A549 (cell line): ENCODE measurements at regions not wholly inside any gene's neighbourhood (a gene's known extent, or its start where the extent isn't known, plus 50 kb on each side); places are given as distances from the start of the nearest gene placed in this dataset.

Experiments used
- CHD2 ChIP-seq: fragments of 150-350 bp; IDR thresholded peaks from 2 replicates; pipeline ENCODE4 v1.6.1; 2014; ENCODE audit warnings: low read length; ENCODE audit not compliant: partially characterized antibody
- EHMT2 ChIP-seq: fragments of 200-600 bp; sonication (generic); IDR thresholded peaks from 2 replicates; pipeline ENCODE4 v1.6.1; 2016; ENCODE audit warnings: antibody characterized with exemption, low read depth, mild to moderate bottlenecking, moderate library complexity
- EP300 ChIP-seq, 2 experiments: fragments of >200 bp; sonication (Bioruptor Twin); formaldehyde crosslinking; IDR thresholded peaks; 2 replicates in 1 of 2; 3 replicates in 1 of 2; pipeline ENCODE4 v1.6.1; 2016 to 2017
- KDM1A ChIP-seq: fragments of 200-600 bp; sonication (generic); IDR thresholded peaks from 2 replicates; pipeline ENCODE4 v1.6.1; 2016; ENCODE audit warnings: low read depth, mild to moderate bottlenecking
- MYC ChIP-seq: IDR thresholded peaks from 2 replicates; pipeline ENCODE4 v1.6.1; 2012; ENCODE audit warnings: mild to moderate bottlenecking, inconsistent platforms, low read length, improper control_type of control experiment, borderline replicate concordance
- PHF8 ChIP-seq: fragments of 200-600 bp; sonication (generic); IDR thresholded peaks from 2 replicates; pipeline ENCODE4 v1.6.1; 2016; ENCODE audit warnings: low read depth, mild to moderate bottlenecking, antibody characterized with exemption, moderate library complexity, borderline replicate concordance
- RAD21 ChIP-seq, 2 experiments: fragments of >200 bp in 1 of 2; sonication (Bioruptor Twin) in 1 of 2; formaldehyde crosslinking in 1 of 2; IDR thresholded peaks in 1 of 2; conservative IDR thresholded peaks in 1 of 2; 2 replicates in 1 of 2; 3 replicates in 1 of 2; pipeline ENCODE4 v1.6.1; 2012 to 2018; ENCODE audit warnings: inconsistent platforms in 1 of 2
- TF ChIP-seq, protein P1 (sequence below): fragments of >200 bp; sonication (Bioruptor Twin); formaldehyde crosslinking; IDR thresholded peaks from 3 replicates; pipeline ENCODE4 v1.5.1; 2016

DNA sequence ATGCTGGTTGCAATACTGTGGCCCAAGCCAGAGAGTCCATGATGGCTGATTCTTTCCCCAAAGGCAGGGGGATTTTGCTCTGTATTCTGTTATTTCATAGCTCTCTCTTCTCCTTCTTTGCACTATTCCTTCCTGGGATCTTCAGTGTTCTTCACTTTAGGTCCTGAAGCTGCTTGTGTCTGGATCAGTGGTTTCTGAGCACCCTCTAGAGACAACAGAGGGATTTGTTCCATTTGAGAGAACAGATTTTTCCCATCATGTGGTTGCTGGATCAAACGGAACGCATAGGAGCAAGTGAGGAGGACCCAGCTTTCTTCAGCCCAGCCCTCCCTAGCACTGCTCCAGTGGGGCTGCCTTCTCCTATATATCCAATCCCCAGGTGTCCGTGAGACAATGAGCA is 68.7 kb upstream of the SYN3 start:
- TF ChIP-seq, protein P1, sequence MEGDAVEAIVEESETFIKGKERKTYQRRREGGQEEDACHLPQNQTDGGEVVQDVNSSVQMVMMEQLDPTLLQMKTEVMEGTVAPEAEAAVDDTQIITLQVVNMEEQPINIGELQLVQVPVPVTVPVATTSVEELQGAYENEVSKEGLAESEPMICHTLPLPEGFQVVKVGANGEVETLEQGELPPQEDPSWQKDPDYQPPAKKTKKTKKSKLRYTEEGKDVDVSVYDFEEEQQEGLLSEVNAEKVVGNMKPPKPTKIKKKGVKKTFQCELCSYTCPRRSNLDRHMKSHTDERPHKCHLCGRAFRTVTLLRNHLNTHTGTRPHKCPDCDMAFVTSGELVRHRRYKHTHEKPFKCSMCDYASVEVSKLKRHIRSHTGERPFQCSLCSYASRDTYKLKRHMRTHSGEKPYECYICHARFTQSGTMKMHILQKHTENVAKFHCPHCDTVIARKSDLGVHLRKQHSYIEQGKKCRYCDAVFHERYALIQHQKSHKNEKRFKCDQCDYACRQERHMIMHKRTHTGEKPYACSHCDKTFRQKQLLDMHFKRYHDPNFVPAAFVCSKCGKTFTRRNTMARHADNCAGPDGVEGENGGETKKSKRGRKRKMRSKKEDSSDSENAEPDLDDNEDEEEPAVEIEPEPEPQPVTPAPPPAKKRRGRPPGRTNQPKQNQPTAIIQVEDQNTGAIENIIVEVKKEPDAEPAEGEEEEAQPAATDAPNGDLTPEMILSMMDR, result peak; percentile 24; the same call in 1 of the 3 replicates
- TF ChIP-seq EHMT2 (no peak), MYC (no peak), EP300 (IDR thresholded peaks at IDR 0.05) (no peak), CHD2 (no peak), PHF8 (no peak), KDM1A (no peak), RAD21 (conservative IDR thresholded peaks at IDR 0.05 in 1 of 2, IDR thresholded peaks at IDR 0.05 in 1 of 2) (peak; percentile 53 to 54)
